ENCODE measurements at regions not wholly inside any gene's neighbourhood (a gene's known extent, or its start where the extent isn't known, plus 50 kb on each side); places are given as distances from the start of the nearest gene placed in this dataset.

- TF ChIP-seq CTCF (IDR thresholded peaks at IDR 0.05; ENCODE audit: extremely low read depth in 1 of 2, insufficient read depth in 1 of 2, low read depth in 1 of 2, low read length in 2 of 2): no peak
- TF ChIP-seq POLR2A (IDR thresholded peaks at IDR 0.05; ENCODE audit: low read depth, low read length): no peak
- TF ChIP-seq POLR2AphosphoS5 (IDR thresholded peaks at IDR 0.05; ENCODE audit: insufficient read depth, low read depth, low read length): no peak
- TF ChIP-seq MYC (IDR thresholded peaks at IDR 0.05; ENCODE audit: low read depth, low read length): no peak
- no peak for TF ChIP-seq EZH2 (IDR thresholded peaks at IDR 0.05; ENCODE audit: borderline replicate concordance, low read depth, low read length, severe bottlenecking)
Observed at GRCh38 chr16:86066811-86067210, 167.8 kb downstream of the IRF8 start.

Data from endothelial cell of umbilical vein (primary cell).